ENCODE measurements at regions not wholly inside any gene's neighbourhood (a gene's known extent, or its start where the extent isn't known, plus 50 kb on each side); places are given as distances from the start of the nearest gene placed in this dataset.

- Histone ChIP-seq H3K4me3 (ENCODE audit: severe bottlenecking) (no peak overlapping the region), H3K9me3 (ENCODE audit: severe bottlenecking) (no peaks in the 10 kb centered on the region), H3K4me1 (ENCODE audit: insufficient read depth, poor library complexity, severe bottlenecking) (peaks cover 41% of the 10 kb centered on the region), H3K27me3 (ENCODE audit: insufficient read depth, poor library complexity, severe bottlenecking) (no peaks in the 10 kb centered on the region), H3K36me3 (ENCODE audit: low read depth) (no peaks in the 10 kb centered on the region), H3K27ac (ENCODE audit: poor library complexity, severe bottlenecking) (peak overlapping the region; percentile 94)
- no peak for ATAC-seq (ENCODE audit: low read depth)
- no peak for DNase-seq (ENCODE audit: low spot score)
- TF ChIP-seq CTCF (IDR thresholded peaks at IDR 0.05; ENCODE audit: poor library complexity, severe bottlenecking), result no peak
Measured at GRCh38 chr2:195320413-195320973, 336.5 kb upstream of the SLC39A10 start.

- H3K27me3 ChIP-seq (ENCODE audit: insufficient read depth, poor library complexity, severe bottlenecking), result no peaks in the 10 kb centered on the region
- H3K4me3 ChIP-seq (ENCODE audit: severe bottlenecking), result no peak overlapping the region
- peak overlapping the region; percentile 94 for H3K27ac ChIP-seq (ENCODE audit: poor library complexity, severe bottlenecking)
- ATAC-seq (ENCODE audit: low read depth) (peak; percentile 18; the same call in 1 of the 3 replicates), DNase-seq (ENCODE audit: low spot score) (no peak)
- no peaks in the 10 kb centered on the region for H3K36me3 ChIP-seq (ENCODE audit: low read depth)
- TF ChIP-seq CTCF (IDR thresholded peaks at IDR 0.05; ENCODE audit: poor library complexity, severe bottlenecking), result no peak
- H3K9me3 ChIP-seq (ENCODE audit: severe bottlenecking), result no peaks in the 10 kb centered on the region
- peaks cover 41% of the 10 kb centered on the region for H3K4me1 ChIP-seq (ENCODE audit: insufficient read depth, poor library complexity, severe bottlenecking)
Measured at GRCh38 chr2:195319548-195320412, 337.2 kb upstream of the SLC39A10 start.

GRCh38 chr2:195319112-195319460 is 337.9 kb upstream of the SLC39A10 start:
- DNase-seq (ENCODE audit: low spot score) (peak; percentile 66), ATAC-seq (ENCODE audit: low read depth) (peak; percentile 95)
- Histone ChIP-seq H3K27me3 (ENCODE audit: insufficient read depth, poor library complexity, severe bottlenecking) (no peaks in the 10 kb centered on the region), H3K4me1 (ENCODE audit: insufficient read depth, poor library complexity, severe bottlenecking) (peaks cover 41% of the 10 kb centered on the region), H3K9me3 (ENCODE audit: severe bottlenecking) (no peaks in the 10 kb centered on the region), H3K27ac (ENCODE audit: poor library complexity, severe bottlenecking) (peak overlapping the region; percentile 94), H3K4me3 (ENCODE audit: severe bottlenecking) (no peak overlapping the region), H3K36me3 (ENCODE audit: low read depth) (no peaks in the 10 kb centered on the region)
- TF ChIP-seq CTCF (IDR thresholded peaks at IDR 0.05; ENCODE audit: poor library complexity, severe bottlenecking), result no peak

GRCh38 chr2:195318440-195319111 is 338.4 kb upstream of the SLC39A10 start:
- H3K27me3 ChIP-seq (ENCODE audit: insufficient read depth, poor library complexity, severe bottlenecking), result no peaks in the 10 kb centered on the region
- ATAC-seq (ENCODE audit: low read depth) (peak; percentile 60), DNase-seq (ENCODE audit: low spot score) (no peak)
- H3K36me3 ChIP-seq (ENCODE audit: low read depth), result no peaks in the 10 kb centered on the region
- H3K4me3 ChIP-seq (ENCODE audit: severe bottlenecking), result no peak overlapping the region
- H3K4me1 ChIP-seq (ENCODE audit: insufficient read depth, poor library complexity, severe bottlenecking), result peaks cover 41% of the 10 kb centered on the region
- peak overlapping the region; percentile 94 for H3K27ac ChIP-seq (ENCODE audit: poor library complexity, severe bottlenecking)
- no peaks in the 10 kb centered on the region for H3K9me3 ChIP-seq (ENCODE audit: severe bottlenecking)
- peak; percentile 87 for TF ChIP-seq CTCF (IDR thresholded peaks at IDR 0.05; ENCODE audit: poor library complexity, severe bottlenecking)
